Activated CD4-positive, alpha-beta T cell treated with anti-CD3 and anti-CD28 coated beads, Interleukin-2, amount 10 ng/mL, durations not matched to agents 24 days and 14 days (primary cell): ENCODE measurements at regions not wholly inside any gene's neighbourhood (a gene's known extent, or its start where the extent isn't known, plus 50 kb on each side); places are given as distances from the start of the nearest gene placed in this dataset.

ENCODE experiments used
- DNase-seq: peaks from one replicate; pipeline ENCODE4 v3.0.0; 2022
- H3K27ac Mint-ChIP-seq: one replicate; pipeline ENCODE4 v1.8.0; 2022; ENCODE audit warnings: mild to moderate bottlenecking, mixed read lengths
- H3K27me3 Mint-ChIP-seq: one replicate; pipeline ENCODE4 v1.8.0; 2022; ENCODE audit warnings: mixed read lengths
- H3K36me3 Mint-ChIP-seq: one replicate; pipeline ENCODE4 v1.8.0; 2022; ENCODE audit warnings: low read depth, mild to moderate bottlenecking, mixed read lengths
- H3K4me1 Mint-ChIP-seq: one replicate; pipeline ENCODE4 v1.8.0; 2021; ENCODE audit warnings: mixed read lengths
- H3K4me3 Mint-ChIP-seq: one replicate; pipeline ENCODE4 v1.8.0; 2022; ENCODE audit warnings: mild to moderate bottlenecking, moderate library complexity, mixed read lengths
- H3K9me3 Mint-ChIP-seq: one replicate; pipeline ENCODE4 v1.8.0; 2021; ENCODE audit warnings: mixed read lengths
- intact Hi-C: fragments of 100-400 bp; cut with micrococcal nuclease; formaldehyde crosslinking; loops from one replicate; pipeline ENCODE4 v1.15.1; 2023

DNA sequence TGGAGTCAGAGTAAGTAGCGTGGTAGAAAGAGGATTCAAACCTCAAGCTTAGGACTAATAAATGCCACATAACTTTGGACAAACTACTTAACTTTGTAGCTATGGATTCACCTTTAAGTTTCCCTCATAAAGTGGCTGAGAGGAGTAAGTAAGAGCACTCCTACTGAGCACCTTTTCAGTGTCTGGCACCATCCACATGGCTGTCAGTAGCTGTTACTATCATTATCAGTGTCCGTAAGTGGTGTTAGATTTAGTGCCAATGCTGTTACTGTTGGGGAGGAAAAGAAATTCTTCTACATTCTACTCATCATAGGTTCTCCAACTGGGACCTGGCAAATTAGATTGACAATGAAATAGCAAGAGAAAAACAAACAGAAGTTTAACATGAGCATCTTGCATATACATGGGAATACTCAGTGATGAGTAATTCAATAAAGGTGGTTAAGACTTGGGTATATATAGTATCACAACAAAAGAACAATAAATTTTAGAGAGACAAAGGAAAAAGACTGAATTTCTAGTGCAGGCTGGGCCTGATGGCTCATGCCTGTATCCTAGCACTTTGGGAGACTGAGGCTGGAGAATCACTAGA lies 165.6 kb upstream of the NBEA start:
- DNase-seq: no peak
- no peaks in the 10 kb centered on the region for H3K36me3 Mint-ChIP-seq
- H3K27ac Mint-ChIP-seq: no peak overlapping the region
- H3K4me3 Mint-ChIP-seq: no peak overlapping the region
- H3K9me3 Mint-ChIP-seq: no peaks in the 10 kb centered on the region
- H3K4me1 Mint-ChIP-seq: no peaks in the 10 kb centered on the region
- no peaks in the 10 kb centered on the region for H3K27me3 Mint-ChIP-seq
- intact Hi-C loops: no loop called here

DNA sequence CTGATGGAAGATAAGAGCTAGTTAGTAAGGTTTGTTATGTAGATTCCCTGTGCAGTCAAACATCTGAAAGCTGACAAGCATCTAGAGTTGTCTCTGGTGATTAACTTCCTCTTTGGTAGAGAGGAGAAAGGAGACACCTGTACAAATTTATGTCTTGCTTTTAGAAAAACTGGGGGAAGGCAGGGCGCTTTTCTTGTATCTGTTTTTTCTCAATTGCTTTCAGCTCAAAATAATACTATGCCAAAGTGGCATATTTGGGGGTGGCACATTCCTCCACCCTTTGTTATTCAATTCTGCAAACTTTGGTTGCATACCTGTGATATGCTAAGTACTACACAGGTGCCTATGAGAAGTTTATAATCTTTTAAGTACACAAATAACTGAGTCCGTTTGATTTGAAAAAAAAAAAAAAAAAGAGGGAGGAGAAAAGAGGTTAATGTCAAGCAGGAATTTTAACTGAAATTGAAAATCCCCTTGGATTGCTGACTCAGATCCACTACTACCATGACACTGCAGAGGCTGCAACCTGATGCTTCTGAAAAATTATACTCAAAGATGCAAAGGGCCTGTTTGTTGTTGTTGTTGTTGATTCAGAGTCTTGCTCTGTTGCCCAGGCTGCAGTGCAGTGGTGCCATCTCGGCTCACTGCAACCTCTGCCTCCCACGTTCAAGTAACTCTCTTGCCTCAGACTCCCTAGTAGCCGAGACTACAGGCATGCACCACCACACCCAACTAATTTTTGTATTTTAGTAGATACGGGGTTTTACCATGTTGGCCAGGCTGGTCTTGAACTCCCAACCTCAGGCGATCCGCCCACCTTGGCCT lies 164.8 kb upstream of the NBEA start:
- Mint-ChIP-seq H3K4me3 (no peak overlapping the region), H3K9me3 (no peaks in the 10 kb centered on the region), H3K4me1 (no peaks in the 10 kb centered on the region), H3K27ac (no peak overlapping the region), H3K36me3 (no peaks in the 10 kb centered on the region), H3K27me3 (no peaks in the 10 kb centered on the region)
- DNase-seq: no peak
- intact Hi-C loops: no loop called here

DNA sequence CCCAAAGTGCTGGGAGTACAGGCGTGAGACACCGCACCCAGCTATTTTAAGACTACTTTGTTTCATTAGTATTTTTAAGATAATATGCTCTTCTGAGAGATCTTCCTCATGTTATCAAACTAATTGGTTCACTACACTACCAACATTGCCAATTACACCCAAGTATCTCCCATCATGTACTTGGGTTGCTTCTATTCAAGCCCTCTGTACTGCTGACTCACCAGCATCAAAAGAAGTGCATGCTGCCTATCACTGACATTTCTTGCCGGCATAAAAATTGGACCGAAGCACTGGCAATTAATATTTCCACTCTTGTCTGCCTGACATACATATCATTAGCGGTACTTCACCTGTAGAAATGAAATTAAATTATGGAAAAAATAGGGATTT lies 164.2 kb upstream of the NBEA start:
- H3K4me1 Mint-ChIP-seq: no peaks in the 10 kb centered on the region
- no peaks in the 10 kb centered on the region for H3K36me3 Mint-ChIP-seq
- no peak overlapping the region for H3K4me3 Mint-ChIP-seq
- intact Hi-C loops: no loop called here
- H3K27me3 Mint-ChIP-seq: no peaks in the 10 kb centered on the region
- H3K27ac Mint-ChIP-seq: no peak overlapping the region
- DNase-seq: no peak
- H3K9me3 Mint-ChIP-seq: no peaks in the 10 kb centered on the region

DNA sequence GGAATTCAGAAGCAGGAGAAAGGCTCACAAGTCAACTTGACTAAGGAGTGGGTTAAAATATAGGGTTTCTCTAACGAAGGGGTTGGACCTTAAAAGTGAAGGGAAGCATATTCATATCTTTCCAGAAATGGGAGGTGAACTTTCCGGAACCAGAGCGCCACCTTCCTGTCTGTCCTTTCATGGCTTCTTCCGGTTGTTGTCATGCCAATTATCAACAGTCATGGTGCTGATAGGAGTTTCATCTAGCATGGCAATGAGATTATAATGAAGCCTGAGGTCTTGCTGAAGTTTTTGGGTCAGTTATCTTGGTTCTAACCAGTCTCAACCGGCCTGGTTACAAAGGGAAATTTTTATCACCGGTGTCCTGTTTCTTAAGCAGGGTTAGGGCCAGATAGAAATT lies 162.9 kb upstream of the NBEA start:
- Mint-ChIP-seq H3K4me1 (no peaks in the 10 kb centered on the region), H3K9me3 (no peaks in the 10 kb centered on the region), H3K36me3 (no peaks in the 10 kb centered on the region), H3K27me3 (no peaks in the 10 kb centered on the region), H3K4me3 (no peak overlapping the region), H3K27ac (no peak overlapping the region)
- intact Hi-C loops: no loop called here
- no peak for DNase-seq

DNA sequence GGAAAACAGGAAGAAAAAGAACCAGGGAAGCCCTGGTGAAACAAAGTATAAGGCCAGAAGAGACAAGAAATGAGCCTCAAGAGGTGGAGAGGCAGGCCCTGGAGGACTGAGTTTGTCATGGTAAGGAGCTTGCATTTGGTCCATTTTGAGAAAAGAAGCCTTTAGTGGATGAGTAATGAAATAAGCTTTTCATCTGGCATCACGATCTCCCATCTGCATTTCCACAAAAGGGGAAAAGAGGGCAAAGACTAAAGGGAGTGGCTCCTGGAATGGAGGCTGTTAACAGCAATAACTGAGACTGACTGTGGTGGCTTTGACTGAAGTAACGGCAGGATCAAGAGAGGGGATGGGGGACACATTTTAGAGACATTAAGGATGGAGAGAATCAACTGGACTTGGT lies 148.8 kb upstream of the NBEA start:
- H3K4me1 Mint-ChIP-seq: no peaks in the 10 kb centered on the region
- intact Hi-C loops: no loop called here
- no peak for DNase-seq
- peaks cover 3% of the 10 kb centered on the region for H3K9me3 Mint-ChIP-seq
- H3K36me3 Mint-ChIP-seq: no peaks in the 10 kb centered on the region
- H3K4me3 Mint-ChIP-seq: no peak overlapping the region
- no peaks in the 10 kb centered on the region for H3K27me3 Mint-ChIP-seq
- no peak overlapping the region for H3K27ac Mint-ChIP-seq

DNA sequence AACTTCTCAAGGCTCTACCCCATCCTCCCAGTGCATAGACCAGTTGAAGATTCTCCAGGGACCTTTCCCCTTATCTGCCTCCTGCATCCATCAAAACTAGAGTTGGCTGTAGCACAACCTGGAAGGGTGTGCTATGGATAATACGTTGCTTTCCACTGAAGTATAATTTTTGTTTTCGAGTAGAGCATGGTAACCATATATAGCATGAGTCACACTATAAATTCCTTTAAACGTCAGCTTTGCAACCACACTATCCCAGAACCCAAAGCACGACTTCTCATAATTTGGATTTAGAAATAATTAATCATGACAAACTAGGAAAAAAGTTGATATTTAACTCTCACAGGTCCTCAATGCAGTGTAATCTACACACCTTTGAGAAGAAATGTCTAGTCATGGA lies 138.3 kb upstream of the NBEA start:
- intact Hi-C loops: no loop called here
- Mint-ChIP-seq H3K36me3 (no peaks in the 10 kb centered on the region), H3K27me3 (no peaks in the 10 kb centered on the region), H3K4me3 (no peak overlapping the region), H3K9me3 (no peaks in the 10 kb centered on the region), H3K4me1 (no peaks in the 10 kb centered on the region), H3K27ac (no peak overlapping the region)
- no peak for DNase-seq

DNA sequence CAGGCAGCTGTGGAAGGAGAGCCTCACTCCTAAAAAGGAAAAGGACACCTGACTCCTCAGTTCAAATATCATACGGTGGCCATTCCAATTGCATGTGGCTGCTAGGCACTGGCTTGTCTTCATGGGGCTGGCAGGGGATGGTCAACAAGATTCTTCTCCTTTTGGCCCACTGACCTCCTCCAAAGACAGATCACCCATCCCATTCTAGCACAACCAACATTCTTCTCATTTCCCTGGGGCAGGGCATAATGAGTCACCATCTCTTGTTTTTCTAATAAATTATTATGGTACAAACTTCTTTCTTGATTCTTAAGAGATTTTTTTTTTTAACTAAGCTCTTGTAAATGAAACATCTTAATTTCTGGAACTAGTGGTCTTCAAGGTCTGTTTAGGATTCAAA lies 136.7 kb upstream of the NBEA start:
- no peaks in the 10 kb centered on the region for H3K4me1 Mint-ChIP-seq
- intact Hi-C loops: no loop called here

DNA sequence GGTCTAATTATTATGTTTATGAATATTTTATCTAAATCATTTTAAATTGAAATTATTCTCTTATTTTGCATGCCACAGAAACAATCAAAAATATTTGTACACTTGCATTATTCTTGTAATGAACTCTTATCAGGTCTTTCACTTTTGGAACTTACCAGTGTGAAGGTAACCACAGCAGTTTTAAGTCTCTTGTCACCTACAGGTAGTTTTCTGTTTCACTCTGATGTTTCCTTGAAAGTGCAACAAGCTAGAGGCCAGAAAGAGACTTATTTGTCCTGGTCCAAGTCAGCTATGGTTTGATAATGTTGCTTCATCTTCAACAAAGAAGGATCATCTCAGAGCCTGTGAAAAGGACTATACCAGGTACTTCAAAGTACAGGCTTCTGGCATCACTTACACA lies 133.4 kb upstream of the NBEA start:
- Mint-ChIP-seq H3K4me1 (no peaks in the 10 kb centered on the region), H3K4me3 (no peak overlapping the region), H3K27me3 (no peaks in the 10 kb centered on the region), H3K27ac (no peak overlapping the region), H3K9me3 (peaks cover 7% of the 10 kb centered on the region), H3K36me3 (no peaks in the 10 kb centered on the region)
- no peak for DNase-seq
- intact Hi-C loops: no loop called here

More for the DNA sequence above, 136.7 kb upstream of the NBEA start:
- Mint-ChIP-seq H3K9me3 (no peaks in the 10 kb centered on the region), H3K4me3 (no peak overlapping the region), H3K27ac (no peak overlapping the region), H3K36me3 (no peaks in the 10 kb centered on the region), H3K27me3 (no peaks in the 10 kb centered on the region)
- DNase-seq: no peak

DNA sequence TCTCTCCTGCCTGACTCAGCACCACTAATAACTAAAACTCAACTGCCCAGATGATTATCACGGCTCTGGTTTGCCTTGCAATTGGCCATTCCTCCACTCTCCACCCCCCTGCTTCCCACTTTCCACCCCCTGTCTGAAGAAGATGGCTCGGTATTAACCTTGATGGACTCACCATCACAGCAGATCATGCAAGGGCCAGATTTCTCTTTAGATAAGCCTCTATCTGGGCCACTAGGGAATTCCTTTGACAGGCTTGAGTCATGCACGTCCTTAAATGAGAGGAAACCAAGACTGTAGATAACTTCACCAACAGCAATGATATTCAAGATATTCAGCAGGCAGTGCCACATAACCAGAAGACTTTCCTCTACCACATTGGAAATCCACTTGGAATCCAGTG lies 131.1 kb upstream of the NBEA start:
- H3K9me3 Mint-ChIP-seq: peaks cover 7% of the 10 kb centered on the region
- DNase-seq: no peak
- intact Hi-C loops: no loop called here
- H3K36me3 Mint-ChIP-seq: no peaks in the 10 kb centered on the region
- no peak overlapping the region for H3K4me3 Mint-ChIP-seq
- H3K27me3 Mint-ChIP-seq: no peaks in the 10 kb centered on the region
- no peak overlapping the region for H3K27ac Mint-ChIP-seq
- H3K4me1 Mint-ChIP-seq: no peaks in the 10 kb centered on the region

DNA sequence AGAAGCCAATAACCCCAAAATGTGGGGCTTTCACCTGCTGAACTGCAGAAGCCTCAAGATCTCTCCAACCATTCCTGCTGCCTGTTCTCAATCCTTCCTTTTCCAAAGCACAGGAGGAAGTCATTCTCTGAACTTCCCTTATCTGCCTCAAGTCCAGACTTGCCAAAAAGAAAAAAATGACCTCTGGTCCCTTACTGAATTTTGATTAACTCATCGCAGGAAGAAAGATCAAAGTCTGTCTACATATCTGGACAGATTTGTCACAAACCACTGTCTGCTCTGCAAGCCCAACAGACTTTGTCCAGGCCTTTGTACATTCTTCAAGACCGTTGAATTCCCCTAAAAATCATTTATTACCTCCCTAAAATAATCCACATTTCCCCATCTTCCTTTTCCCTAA lies 126.5 kb upstream of the NBEA start:
- Mint-ChIP-seq H3K36me3 (no peaks in the 10 kb centered on the region), H3K27me3 (no peaks in the 10 kb centered on the region), H3K27ac (no peak overlapping the region), H3K9me3 (peaks cover 7% of the 10 kb centered on the region), H3K4me3 (no peak overlapping the region), H3K4me1 (no peaks in the 10 kb centered on the region)
- no peak for DNase-seq
- intact Hi-C loops: no loop called here

DNA sequence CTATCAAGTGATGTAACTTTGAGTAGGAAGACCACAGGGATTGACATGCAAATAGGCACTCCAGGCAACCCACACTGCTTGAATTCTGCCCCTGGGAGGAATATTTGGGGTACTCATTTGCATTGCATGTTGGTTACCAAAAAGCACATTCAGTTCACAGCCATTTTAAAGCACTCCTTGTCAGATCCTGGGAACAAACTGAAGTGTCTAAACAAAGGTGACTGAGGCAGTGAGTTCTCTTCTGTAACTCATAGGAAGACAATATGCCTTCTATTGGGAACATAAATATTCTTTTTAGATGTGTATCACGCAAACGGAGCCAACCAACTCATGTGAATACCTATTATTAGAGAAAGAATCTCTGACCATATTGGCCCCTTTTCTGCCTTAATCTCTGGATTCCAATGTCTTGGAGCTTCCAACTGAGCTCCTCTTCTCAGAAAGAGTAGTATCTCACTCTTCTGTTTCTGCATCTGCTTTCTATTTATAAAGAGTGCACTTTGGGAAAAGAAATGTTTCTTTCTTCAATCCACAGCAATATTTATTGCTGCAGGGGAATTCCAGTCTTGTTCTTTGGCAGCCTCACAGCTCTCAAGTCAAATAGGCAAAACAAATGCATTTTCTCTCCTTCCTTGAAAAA lies 125.7 kb upstream of the NBEA start:
- intact Hi-C loops: no loop called here
- no peaks in the 10 kb centered on the region for H3K4me1 Mint-ChIP-seq
- H3K27me3 Mint-ChIP-seq: no peaks in the 10 kb centered on the region
- peaks cover 7% of the 10 kb centered on the region for H3K9me3 Mint-ChIP-seq
- H3K27ac Mint-ChIP-seq: no peak overlapping the region
- H3K36me3 Mint-ChIP-seq: no peaks in the 10 kb centered on the region
- no peak for DNase-seq
- H3K4me3 Mint-ChIP-seq: no peak overlapping the region

DNA sequence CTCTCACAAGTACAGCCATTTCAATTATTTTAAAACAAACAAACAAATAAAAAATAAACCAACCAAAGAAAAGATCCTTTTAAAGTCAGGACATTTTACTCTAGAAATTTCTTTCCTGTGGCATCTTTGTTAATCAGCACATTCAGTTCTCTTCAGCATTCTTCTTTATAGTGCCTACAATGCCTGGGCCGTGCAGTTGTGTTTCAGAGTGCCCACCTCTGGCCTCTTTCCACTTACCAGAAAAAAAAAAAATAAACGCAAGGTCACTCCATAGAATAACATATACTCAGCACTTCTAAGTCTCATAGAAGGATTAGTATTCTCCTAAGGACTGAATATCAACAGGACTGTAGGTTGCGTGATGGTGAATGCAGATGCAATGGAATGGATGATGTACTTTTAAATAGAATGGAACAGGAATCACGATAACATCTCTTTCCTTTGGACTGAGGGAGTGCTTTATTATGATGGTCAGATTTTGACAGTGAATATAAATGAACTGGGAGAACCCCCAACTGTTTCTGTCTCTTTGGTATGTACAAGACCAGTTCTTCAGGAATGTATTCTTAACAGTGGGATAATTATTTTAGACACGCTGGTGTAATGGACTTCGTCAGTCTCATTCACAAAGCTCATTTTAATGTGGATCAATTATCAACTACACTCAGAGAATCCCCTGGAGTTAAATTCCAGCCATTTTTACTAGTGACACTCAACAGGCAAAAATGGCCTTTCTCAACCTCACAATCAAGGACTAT lies 125.0 kb upstream of the NBEA start:
- Mint-ChIP-seq H3K9me3 (peaks cover 6% of the 10 kb centered on the region), H3K36me3 (no peaks in the 10 kb centered on the region), H3K4me3 (no peak overlapping the region), H3K27ac (no peak overlapping the region), H3K27me3 (no peaks in the 10 kb centered on the region), H3K4me1 (no peaks in the 10 kb centered on the region)
- DNase-seq: no peak
- intact Hi-C loops: no loop called here

DNA sequence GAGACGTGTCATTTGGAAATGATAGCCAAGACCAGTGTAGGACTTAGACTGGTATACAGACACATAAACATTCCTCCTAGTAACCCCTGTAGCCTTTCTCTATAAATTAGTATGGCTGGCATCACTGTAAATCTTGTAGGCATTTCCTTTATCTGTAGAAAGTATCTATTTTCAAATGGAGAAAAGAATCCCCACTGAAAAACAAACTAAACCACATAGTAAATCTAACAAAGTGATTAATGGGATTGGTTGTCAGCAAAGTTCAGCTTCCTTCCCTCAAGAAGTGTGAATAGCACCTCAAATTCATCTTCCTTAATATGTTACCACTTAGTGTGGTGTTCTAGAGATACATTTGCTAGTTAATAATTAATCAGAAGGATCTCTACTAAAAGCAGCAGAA lies 119.4 kb upstream of the NBEA start:
- Mint-ChIP-seq H3K4me3 (no peak overlapping the region), H3K27me3 (no peaks in the 10 kb centered on the region), H3K36me3 (no peaks in the 10 kb centered on the region), H3K9me3 (no peaks in the 10 kb centered on the region), H3K4me1 (no peaks in the 10 kb centered on the region), H3K27ac (no peak overlapping the region)
- intact Hi-C loops: no loop called here
- DNase-seq: no peak

DNA sequence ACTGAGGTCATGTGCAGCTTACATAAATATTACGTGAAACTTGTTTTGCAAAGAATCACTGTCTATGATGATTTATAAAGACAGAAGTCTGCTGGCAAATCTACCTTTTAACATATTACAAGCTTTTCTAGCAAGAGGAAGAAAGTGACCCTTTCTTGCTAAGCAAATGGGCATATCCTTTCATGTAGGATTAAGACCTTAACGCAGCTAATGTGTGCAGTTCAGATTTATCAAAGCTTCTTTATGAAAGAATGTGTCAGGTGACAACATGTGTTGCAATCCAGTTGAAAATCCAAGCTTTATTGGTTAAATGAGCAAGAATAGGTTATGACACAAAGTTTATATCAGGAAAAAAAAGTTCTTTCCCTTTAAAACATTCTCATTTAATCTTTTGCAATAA lies 115.6 kb upstream of the NBEA start:
- no peak overlapping the region for H3K27ac Mint-ChIP-seq
- intact Hi-C loops: no loop called here
- no peaks in the 10 kb centered on the region for H3K36me3 Mint-ChIP-seq
- no peak overlapping the region for H3K4me3 Mint-ChIP-seq
- DNase-seq: no peak
- no peaks in the 10 kb centered on the region for H3K27me3 Mint-ChIP-seq
- peaks cover 4% of the 10 kb centered on the region for H3K9me3 Mint-ChIP-seq
- no peaks in the 10 kb centered on the region for H3K4me1 Mint-ChIP-seq
